Mucosa of descending colon (tissue), 3 donors: ENCODE measurements at regions not wholly inside any gene's neighbourhood (a gene's known extent, or its start where the extent isn't known, plus 50 kb on each side); places are given as distances from the start of the nearest gene placed in this dataset.

Experiments
- ATAC-seq: fragments of 200-7000 bp; cut with Tn5 transposase; one replicate; pipeline ENCODE4 v1.9.1; 2020; ENCODE audit warnings: mild to moderate bottlenecking, moderate library complexity
- DNase-seq, 3 donors: peaks; one replicate each; pipeline ENCODE4 v3.0.0-alpha.2; 2020
- H3K36me3 ChIP-seq: fragments of 200-600 bp; one replicate; pipeline ENCODE4 v1.8.0; 2021; ENCODE audit warnings: low read depth, mild to moderate bottlenecking
- H3K4me1 ChIP-seq: fragments of 200-600 bp; one replicate; pipeline ENCODE4 v1.8.0; 2021; ENCODE audit warnings: low read depth, mild to moderate bottlenecking
- H3K4me3 ChIP-seq: fragments of 200-600 bp; one replicate; pipeline ENCODE4 v1.8.0; 2021; ENCODE audit warnings: mild to moderate bottlenecking
- H3K9me3 ChIP-seq: fragments of 200-600 bp; one replicate; pipeline ENCODE4 v1.8.0; 2021; ENCODE audit warnings: mild to moderate bottlenecking
- CTCF ChIP-seq: fragments of 200-600 bp; IDR thresholded peaks from one replicate; pipeline ENCODE4 v1.8.0; 2022; ENCODE audit warnings: antibody characterized with exemption, mild to moderate bottlenecking
- intact Hi-C, 2 donors: fragments of 100-400 bp; cut with DNase I in 1 of 2; cut with micrococcal nuclease in 1 of 2; formaldehyde crosslinking; loops; one replicate each; pipeline versions ENCODE4 v1.11.0 to v1.11.1; 2022; cut with DNase I, micrococcal nuclease
- donor health status: DM: no; HTN: no; CAD: no; lungs with moderate emphysema.
- donor health status: DM: no; HTN: no; CAD: no.
- donor health status: DM: no; HTN: yes; CAD: no.

GRCh38 chr1:209491496-209491895 is 92.0 kb upstream of the CAMK1G start:
- no peak for TF ChIP-seq CTCF
- Histone ChIP-seq H3K9me3 (no peaks in the 10 kb centered on the region), H3K36me3 (no peaks in the 10 kb centered on the region), H3K4me1 (no peaks in the 10 kb centered on the region), H3K4me3 (no peak overlapping the region)
- intact Hi-C loops, result no loop called here
- DNase-seq (no peak), ATAC-seq (no peak)

- TF ChIP-seq CTCF, result no peak
- Histone ChIP-seq H3K36me3 (no peaks in the 10 kb centered on the region), H3K4me1 (no peaks in the 10 kb centered on the region), H3K4me3 (no peak overlapping the region), H3K9me3 (no peaks in the 10 kb centered on the region)
- ATAC-seq (no peak), DNase-seq (no peak)
- intact Hi-C loops, result no loop called here
Observed at GRCh38 chr1:209491897-209492296, 91.6 kb upstream of the CAMK1G start.

GRCh38 chr1:209493559-209493958 is 90.0 kb upstream of the CAMK1G start:
- Histone ChIP-seq H3K4me1 (no peaks in the 10 kb centered on the region), H3K4me3 (no peak overlapping the region), H3K9me3 (no peaks in the 10 kb centered on the region), H3K36me3 (no peaks in the 10 kb centered on the region)
- ATAC-seq (no peak), DNase-seq (no peak)
- intact Hi-C loops, result no loop called here
- TF ChIP-seq CTCF, result no peak

GRCh38 chr1:209497729-209498128 is 85.8 kb upstream of the CAMK1G start:
- peaks cover 4% of the 10 kb centered on the region for H3K9me3 ChIP-seq
- H3K4me1 ChIP-seq, result no peaks in the 10 kb centered on the region
- DNase-seq (no peak), ATAC-seq (no peak)
- intact Hi-C loops, result no loop called here
- no peak overlapping the region for H3K4me3 ChIP-seq
- H3K36me3 ChIP-seq, result no peaks in the 10 kb centered on the region
- no peak for TF ChIP-seq CTCF

GRCh38 chr1:209500993-209501392 is 82.5 kb upstream of the CAMK1G start:
- no peak for TF ChIP-seq CTCF
- Histone ChIP-seq H3K36me3 (no peaks in the 10 kb centered on the region), H3K4me3 (no peak overlapping the region), H3K9me3 (peaks cover 4% of the 10 kb centered on the region), H3K4me1 (no peaks in the 10 kb centered on the region)
- DNase-seq, result no peak
- intact Hi-C loops, result no loop called here
- no peak for ATAC-seq

- no peak for TF ChIP-seq CTCF
- Histone ChIP-seq H3K4me1 (no peaks in the 10 kb centered on the region), H3K36me3 (no peaks in the 10 kb centered on the region), H3K4me3 (no peak overlapping the region), H3K9me3 (peaks cover 4% of the 10 kb centered on the region)
- DNase-seq, result no peak
- ATAC-seq, result no peak
- intact Hi-C loops, result no loop called here
Observed at GRCh38 chr1:209503196-209503595, 80.3 kb upstream of the CAMK1G start.
